ENCODE measurements at regions not wholly inside any gene's neighbourhood (a gene's known extent, or its start where the extent isn't known, plus 50 kb on each side); places are given as distances from the start of the nearest gene placed in this dataset.

- TF ChIP-seq CTCF (IDR thresholded peaks at IDR 0.05), result no peak
- TF ChIP-seq POLR2A (IDR thresholded peaks at IDR 0.05), result no peak
These were observed 101.0 kb upstream of the PIK3R1 start for GRCh38 chr5:68114378-68115040.
